Activated naive CD4-positive, alpha-beta T cell treated with anti-CD3 and anti-CD28 coated beads, Interleukin-2, amount 10 ng/mL, durations not matched to agents 7 days and 5 days (primary cell): ENCODE measurements at regions not wholly inside any gene's neighbourhood (a gene's known extent, or its start where the extent isn't known, plus 50 kb on each side); places are given as distances from the start of the nearest gene placed in this dataset.
"Not testable (repeated sequence)": the region's sequence is repeated elsewhere in the genome, so short reads cannot be mapped to it uniquely, and the experiment has no call there.

Source experiments
- CTCF ChIA-PET: fragments of 350-600 bp; sonication (Branson Sonifier 250); formaldehyde crosslinking; loops from one replicate; lab custom pipeline; 2021; ENCODE audit warnings: antibody characterized with exemption; lab: Charles Lee
- DNase-seq: peaks from one replicate; pipeline ENCODE4 v3.0.0-alpha.2; 2020
- H3K27ac Mint-ChIP-seq: one replicate; pipeline ENCODE4 v1.8.0; 2021; ENCODE audit warnings: mild to moderate bottlenecking, moderate library complexity, mixed read lengths
- H3K27me3 Mint-ChIP-seq: one replicate; pipeline ENCODE4 v1.8.0; 2021; ENCODE audit warnings: mild to moderate bottlenecking, mixed read lengths
- H3K36me3 Mint-ChIP-seq: one replicate; pipeline ENCODE4 v1.8.0; 2021; ENCODE audit warnings: mixed read lengths
- H3K4me1 Mint-ChIP-seq: one replicate; pipeline ENCODE4 v1.8.0; 2021; ENCODE audit warnings: mixed read lengths
- H3K4me3 Mint-ChIP-seq: one replicate; pipeline ENCODE4 v1.8.0; 2021; ENCODE audit warnings: mild to moderate bottlenecking, moderate library complexity, mixed read lengths
- H3K9me3 Mint-ChIP-seq: one replicate; pipeline ENCODE4 v1.8.0; 2021; ENCODE audit warnings: mixed read lengths

DNA sequence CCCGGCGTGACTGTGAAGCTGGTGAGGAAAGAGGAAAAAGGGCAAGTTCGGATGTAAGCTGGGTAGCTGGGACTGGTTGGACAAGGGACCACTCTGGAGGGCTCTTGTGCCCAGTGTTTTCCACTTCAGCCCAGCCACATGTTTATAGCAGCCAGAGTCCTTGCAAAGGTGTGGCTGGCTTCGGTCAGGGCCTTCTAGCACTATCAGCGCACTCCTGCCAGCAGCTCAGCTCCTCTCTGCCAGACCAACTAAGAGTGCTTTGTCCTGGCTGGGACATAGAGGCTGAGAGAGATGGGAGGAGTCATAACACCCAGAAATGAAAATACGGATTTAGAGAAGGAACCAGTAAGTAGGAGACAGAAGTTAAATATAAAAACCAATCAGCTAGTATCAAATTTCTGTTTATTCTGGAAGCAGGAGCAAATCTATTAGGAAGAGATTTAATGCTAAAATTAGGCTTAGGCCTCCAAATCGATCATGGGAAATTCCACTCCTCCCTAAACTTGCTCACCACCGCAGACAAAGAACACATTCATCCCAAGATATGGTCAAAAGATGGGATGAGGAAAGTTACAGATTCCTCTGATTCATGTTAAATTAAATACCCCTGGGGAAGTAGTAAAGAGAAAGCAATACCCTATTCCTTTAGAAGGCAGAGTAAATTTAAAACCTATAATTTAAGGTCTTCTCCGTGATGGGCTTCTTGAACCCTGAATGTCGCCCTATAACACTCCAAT is 135.0 kb downstream of the RALA start:
- no peaks in the 10 kb centered on the region for H3K9me3 Mint-ChIP-seq
- no peak overlapping the region for H3K27ac Mint-ChIP-seq
- DNase-seq, result no peak
- no peak overlapping the region for H3K4me3 Mint-ChIP-seq
- no peaks in the 10 kb centered on the region for H3K36me3 Mint-ChIP-seq
- no peaks in the 10 kb centered on the region for H3K27me3 Mint-ChIP-seq
- CTCF ChIA-PET, result interaction anchor here (1.4 kb wide), 1 partner anchor 178 kb away, joined by 7 read pairs; no protein-coding TSS in a partner anchor
- peaks cover 13% of the 10 kb centered on the region for H3K4me1 Mint-ChIP-seq

DNA sequence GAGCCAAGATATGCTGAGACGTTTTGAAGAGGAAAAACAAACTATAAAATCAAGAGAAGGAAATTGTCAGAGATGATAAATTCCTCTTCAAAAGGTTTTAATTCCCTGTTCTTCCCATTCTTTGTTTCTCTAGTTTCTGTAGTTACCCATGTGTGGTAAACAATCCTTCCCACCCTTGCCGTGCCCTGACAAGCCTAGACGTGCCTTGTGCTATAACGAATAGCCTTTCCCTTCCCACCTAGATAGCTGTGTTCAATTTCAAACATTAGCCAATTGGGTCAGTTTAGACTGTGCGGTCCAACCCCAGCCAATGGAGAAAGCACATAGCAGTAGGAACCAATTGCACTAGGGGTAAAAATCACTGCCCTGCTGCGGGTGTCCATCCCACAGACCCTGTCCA is 138.1 kb downstream of the RALA start:
- H3K36me3 Mint-ChIP-seq, result no peaks in the 10 kb centered on the region
- no peaks in the 10 kb centered on the region for H3K27me3 Mint-ChIP-seq
- H3K4me3 Mint-ChIP-seq, result no peak overlapping the region
- H3K4me1 Mint-ChIP-seq, result peaks cover 4% of the 10 kb centered on the region
- H3K9me3 Mint-ChIP-seq, result no peaks in the 10 kb centered on the region
- DNase-seq, result no peak
- H3K27ac Mint-ChIP-seq, result no peak overlapping the region
- CTCF ChIA-PET, result interaction anchor here (1.5 to 1.7 kb wide), 2 partner anchors 14 to 181 kb away, joined by 6 read pairs; no protein-coding TSS in a partner anchor

DNA sequence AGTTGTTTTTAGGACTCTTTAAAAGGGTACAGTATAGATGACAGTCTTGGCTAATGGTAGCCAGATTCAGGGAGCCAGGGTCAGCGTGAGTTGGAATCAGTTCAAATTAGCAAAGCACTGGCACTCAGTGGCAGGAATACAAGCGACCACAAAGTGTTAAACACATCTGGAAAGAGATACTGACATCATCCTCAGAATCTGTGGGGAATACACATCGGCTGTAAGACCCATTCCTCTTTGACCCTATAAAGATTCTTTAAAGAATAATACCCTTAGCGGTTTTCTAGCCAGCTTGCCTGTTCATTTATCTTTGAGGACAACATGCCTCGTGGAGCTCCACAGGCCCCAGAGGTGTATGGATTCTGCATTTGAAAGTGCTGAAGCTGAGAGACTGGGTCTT is 139.1 kb downstream of the RALA start:
- not testable (repeated sequence) for H3K4me3 Mint-ChIP-seq, H3K36me3 Mint-ChIP-seq, H3K9me3 Mint-ChIP-seq, H3K27me3 Mint-ChIP-seq, DNase-seq, H3K27ac Mint-ChIP-seq, H3K4me1 Mint-ChIP-seq
- CTCF ChIA-PET, result interaction anchor here (1.5 to 1.7 kb wide), 2 partner anchors 15 to 182 kb away, joined by 6 read pairs; no protein-coding TSS in a partner anchor

DNA sequence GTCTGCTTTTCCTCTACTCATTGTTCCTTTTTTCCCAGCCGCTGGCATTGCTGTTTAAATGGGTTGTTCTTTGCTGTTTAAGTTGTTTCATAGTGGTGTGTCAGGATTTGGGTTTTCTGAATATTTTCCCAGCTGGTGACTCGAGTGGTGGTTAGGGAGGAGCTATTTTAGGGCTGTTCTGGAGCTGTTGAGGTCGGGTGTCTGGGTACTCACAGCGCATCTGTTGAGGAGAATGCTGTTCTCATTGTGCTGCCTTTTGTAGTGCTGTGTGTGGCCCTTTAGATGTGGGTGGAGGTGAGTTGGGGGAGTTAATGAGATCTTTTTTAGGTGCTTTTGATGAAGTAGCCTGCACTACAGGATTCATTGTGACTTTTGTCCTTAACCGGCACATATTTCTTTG is 139.5 kb downstream of the RALA start:
- H3K4me1 Mint-ChIP-seq, H3K27ac Mint-ChIP-seq, H3K9me3 Mint-ChIP-seq, H3K4me3 Mint-ChIP-seq, H3K36me3 Mint-ChIP-seq, DNase-seq, H3K27me3 Mint-ChIP-seq: not testable (repeated sequence)
- CTCF ChIA-PET, result interaction anchor here (1.7 kb wide), 1 partner anchor 15 kb away, joined by 6 read pairs; no protein-coding TSS in a partner anchor

DNA sequence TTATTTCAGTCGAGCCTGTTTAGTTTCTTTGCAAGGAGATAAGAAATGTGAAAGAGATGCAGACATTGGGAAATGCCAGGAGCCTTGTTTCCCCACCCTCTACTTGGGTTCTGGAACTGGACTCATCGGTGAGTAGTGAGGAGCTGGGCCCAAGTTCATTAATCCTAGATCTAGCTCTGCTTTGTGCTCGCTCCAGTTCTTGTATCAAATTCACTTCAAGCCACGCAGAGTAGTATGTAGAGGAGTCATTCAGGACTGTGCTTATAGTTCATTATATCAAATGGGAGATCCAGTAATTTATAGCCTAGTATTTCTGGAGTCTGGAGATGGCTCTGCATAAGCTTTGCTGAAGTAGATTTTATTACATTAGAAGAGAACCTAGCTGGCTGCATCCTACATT is 142.5 kb downstream of the RALA start:
- H3K4me3 Mint-ChIP-seq, H3K27ac Mint-ChIP-seq, CTCF ChIA-PET, DNase-seq, H3K4me1 Mint-ChIP-seq, H3K27me3 Mint-ChIP-seq, H3K9me3 Mint-ChIP-seq, H3K36me3 Mint-ChIP-seq: not testable (repeated sequence)

DNA sequence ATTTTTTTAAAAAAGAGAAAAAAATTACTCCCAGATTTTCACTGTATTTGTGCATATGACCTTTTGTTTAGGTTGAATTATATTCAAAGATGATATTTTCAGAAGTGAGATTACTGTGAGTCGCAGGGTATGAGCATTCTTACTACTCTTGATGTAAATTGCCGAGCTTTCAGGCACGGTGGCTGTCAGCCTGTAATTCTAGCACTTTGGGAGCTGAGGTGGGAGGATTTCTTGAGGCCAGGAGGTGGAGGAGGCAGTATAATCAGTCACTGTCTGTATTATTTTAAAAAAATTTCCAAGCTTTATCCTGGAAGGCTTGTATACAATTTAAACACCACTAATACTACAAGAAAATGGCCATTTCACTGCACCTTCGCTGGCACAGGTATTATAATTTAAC is 145.1 kb downstream of the RALA start:
- H3K27me3 Mint-ChIP-seq, H3K27ac Mint-ChIP-seq, H3K9me3 Mint-ChIP-seq, H3K4me1 Mint-ChIP-seq, H3K4me3 Mint-ChIP-seq, DNase-seq: not testable (repeated sequence)
- H3K36me3 Mint-ChIP-seq, result peaks cover 12% of the 10 kb centered on the region
- CTCF ChIA-PET, result interaction anchor here (0.7 kb wide), 1 partner anchor 113 kb away, joined by 6 read pairs; no protein-coding TSS in a partner anchor

DNA sequence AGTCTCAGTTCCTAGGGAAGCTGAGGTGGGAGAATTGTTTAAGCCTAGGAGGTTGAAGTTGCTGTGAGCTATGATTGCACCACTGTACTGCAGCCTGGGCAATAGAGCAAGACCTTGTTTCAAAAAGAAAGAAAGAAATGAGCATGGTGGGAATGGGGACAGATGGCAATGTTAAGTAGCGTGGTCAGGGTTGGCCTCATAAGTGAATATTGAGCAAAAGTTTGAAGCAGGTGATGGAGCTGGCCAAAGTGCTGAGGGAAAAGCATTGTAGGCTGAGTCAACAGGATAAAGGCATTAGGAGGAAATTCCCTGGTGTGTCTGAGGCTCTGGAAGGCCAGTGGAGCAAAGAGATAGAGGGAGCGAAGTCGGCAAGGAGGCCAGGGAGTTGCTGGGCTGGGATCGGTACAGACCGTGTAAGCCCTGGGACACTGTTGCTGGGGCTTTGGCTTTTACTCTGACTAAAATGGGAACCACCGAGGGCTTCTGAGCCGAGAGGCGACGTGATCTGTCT is 151.0 kb downstream of the RALA start:
- not testable (repeated sequence) for DNase-seq, H3K36me3 Mint-ChIP-seq

DNA sequence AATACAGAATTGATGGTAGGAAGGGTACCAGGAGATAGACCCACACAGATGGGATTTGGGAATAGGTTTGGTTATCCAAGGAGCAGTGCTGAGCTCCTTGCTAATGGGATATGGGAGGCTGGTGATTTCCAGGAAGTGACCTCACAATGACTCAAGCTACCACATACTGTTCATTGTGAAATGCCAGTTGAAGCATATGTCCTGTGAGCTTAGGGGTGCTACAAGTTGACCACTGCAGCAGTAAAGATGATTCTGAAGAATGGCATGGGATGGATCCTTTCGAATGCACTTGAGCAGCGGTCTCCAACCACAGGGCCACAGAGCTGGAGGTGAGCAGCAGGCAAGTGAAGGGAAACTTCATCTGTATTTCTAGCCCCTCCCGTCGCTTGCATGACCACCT is 158.2 kb downstream of the RALA start:
- H3K4me1 Mint-ChIP-seq, H3K27ac Mint-ChIP-seq, DNase-seq, H3K4me3 Mint-ChIP-seq, H3K9me3 Mint-ChIP-seq, H3K36me3 Mint-ChIP-seq, CTCF ChIA-PET, H3K27me3 Mint-ChIP-seq: not testable (repeated sequence)

More for the DNA sequence above, 151.0 kb downstream of the RALA start:
- H3K4me3 Mint-ChIP-seq, H3K27me3 Mint-ChIP-seq, H3K4me1 Mint-ChIP-seq, CTCF ChIA-PET, H3K9me3 Mint-ChIP-seq, H3K27ac Mint-ChIP-seq: not testable (repeated sequence)

DNA sequence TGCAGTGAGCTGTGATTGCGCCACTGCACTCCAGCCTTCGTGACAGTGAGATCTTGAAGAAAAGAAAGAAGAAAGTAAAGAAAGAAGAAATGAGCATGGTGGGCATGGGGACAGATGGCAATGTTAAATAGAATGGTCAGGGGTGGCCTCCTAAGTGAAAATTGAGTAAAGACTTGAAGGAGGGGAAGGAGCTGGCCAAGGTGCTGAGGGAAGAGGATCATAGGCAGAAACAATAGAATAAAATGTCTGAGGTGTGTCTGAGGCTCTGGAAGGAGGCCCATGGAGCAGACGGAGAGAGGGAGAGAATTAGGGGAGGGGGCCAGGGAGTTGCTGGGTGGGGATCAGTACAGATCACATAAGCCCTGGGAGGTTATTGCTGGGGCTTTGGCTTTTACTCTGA is 163.1 kb downstream of the RALA start:
- DNase-seq, H3K36me3 Mint-ChIP-seq, H3K4me1 Mint-ChIP-seq, H3K4me3 Mint-ChIP-seq, H3K9me3 Mint-ChIP-seq, CTCF ChIA-PET, H3K27ac Mint-ChIP-seq, H3K27me3 Mint-ChIP-seq: not testable (repeated sequence)

DNA sequence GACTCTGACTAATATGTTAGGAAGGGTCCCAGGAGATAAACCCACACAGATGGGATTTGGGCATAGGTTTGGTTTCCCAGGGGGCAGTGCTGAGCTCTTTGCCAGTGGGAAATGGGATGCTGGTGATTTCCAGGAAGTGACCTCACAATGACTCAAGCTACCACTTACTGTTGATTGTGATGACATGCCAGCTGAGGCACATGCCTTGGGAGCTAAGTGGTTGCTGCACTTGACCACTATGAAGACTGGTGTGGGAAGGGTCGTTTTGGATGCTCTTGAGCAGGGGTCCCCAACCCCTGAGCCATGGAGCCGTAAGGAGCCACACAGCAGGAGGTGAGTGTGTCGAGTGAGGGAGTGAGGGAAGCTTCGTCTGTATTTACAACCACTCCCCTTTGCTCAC is 159.0 kb upstream of the CDK13 start:
- H3K36me3 Mint-ChIP-seq, DNase-seq, H3K4me3 Mint-ChIP-seq, H3K27me3 Mint-ChIP-seq, H3K27ac Mint-ChIP-seq, H3K9me3 Mint-ChIP-seq, H3K4me1 Mint-ChIP-seq: not testable (repeated sequence)
- CTCF ChIA-PET, result interaction anchor here (1.7 to 2.0 kb wide), 2 partner anchors 43 to 211 kb away, joined by 7 to 9 read pairs; no protein-coding TSS in a partner anchor

DNA sequence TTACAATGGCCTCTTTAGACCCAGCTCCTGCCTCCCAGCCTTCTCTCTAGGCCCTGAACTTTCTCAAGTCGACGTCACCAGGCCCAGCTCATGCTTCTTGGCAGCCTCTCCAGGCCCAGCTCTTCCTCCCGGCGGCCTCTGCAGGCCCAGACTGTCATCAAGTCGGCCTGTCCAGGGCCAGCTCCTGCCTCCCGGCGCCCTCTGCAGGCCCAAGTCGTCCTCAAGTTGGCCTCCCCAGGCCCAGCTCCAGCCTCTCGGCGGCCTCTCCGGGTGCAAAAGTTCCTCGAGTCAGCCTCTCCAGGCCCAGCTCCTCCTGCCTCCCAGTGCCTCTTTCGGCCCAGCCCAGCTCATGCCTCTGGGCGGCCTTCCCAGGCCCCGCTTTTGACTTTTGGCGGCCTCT is 158.1 kb upstream of the CDK13 start:
- not testable (repeated sequence) for H3K36me3 Mint-ChIP-seq, H3K4me1 Mint-ChIP-seq, H3K9me3 Mint-ChIP-seq, H3K27ac Mint-ChIP-seq, H3K27me3 Mint-ChIP-seq, H3K4me3 Mint-ChIP-seq
- CTCF ChIA-PET, result interaction anchor here (2.0 kb wide), 1 partner anchor 44 kb away, joined by 9 read pairs; no protein-coding TSS in a partner anchor
- DNase-seq, result peak; percentile 21

DNA sequence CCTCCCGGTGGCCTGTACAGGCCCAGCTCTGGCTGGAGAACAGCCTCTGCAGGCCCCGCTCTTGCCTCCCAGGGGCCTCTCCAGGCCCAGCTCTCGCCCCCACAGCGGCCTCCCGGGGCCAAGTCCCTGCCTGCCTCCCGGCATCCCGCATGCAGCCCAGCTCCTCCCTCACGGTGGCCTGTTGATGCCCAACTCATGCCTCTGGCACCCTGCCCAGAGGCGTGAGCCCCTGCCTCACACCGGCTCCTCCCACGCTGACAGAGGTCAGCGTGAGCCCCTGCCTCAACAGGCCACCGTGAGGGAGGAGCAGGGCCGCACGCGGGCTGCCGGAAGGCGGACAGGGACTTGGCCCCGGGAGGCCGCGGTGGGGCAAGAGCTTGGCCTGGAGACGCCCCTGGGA is 157.0 kb upstream of the CDK13 start:
- H3K27me3 Mint-ChIP-seq, H3K9me3 Mint-ChIP-seq, H3K4me3 Mint-ChIP-seq, H3K36me3 Mint-ChIP-seq, H3K27ac Mint-ChIP-seq, CTCF ChIA-PET, H3K4me1 Mint-ChIP-seq, DNase-seq: not testable (repeated sequence)

DNA sequence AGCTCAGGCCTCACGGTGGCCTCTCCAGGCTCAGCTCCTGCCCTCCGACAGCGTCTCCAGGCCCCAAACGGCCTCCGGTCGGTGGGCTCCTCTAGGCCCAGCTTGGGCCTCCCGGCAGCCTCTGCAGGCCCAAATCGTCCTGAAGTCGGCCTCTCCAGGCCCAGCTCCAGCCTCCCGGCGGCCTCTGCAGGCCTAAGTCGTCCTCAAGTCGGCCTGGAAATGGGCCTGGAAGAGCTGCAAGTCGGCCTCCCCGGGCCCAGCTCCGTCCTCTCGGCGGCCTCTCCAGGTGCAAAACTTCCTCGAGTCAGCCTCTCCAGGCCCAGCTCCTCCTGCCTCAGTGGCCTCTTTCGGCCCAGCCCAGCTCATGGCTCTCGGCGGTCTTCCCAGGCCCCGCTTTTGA is 156.2 kb upstream of the CDK13 start:
- H3K9me3 Mint-ChIP-seq, H3K4me1 Mint-ChIP-seq, CTCF ChIA-PET, H3K36me3 Mint-ChIP-seq, DNase-seq, H3K4me3 Mint-ChIP-seq, H3K27me3 Mint-ChIP-seq: not testable (repeated sequence)
- peak overlapping the region; percentile 45 for H3K27ac Mint-ChIP-seq

DNA sequence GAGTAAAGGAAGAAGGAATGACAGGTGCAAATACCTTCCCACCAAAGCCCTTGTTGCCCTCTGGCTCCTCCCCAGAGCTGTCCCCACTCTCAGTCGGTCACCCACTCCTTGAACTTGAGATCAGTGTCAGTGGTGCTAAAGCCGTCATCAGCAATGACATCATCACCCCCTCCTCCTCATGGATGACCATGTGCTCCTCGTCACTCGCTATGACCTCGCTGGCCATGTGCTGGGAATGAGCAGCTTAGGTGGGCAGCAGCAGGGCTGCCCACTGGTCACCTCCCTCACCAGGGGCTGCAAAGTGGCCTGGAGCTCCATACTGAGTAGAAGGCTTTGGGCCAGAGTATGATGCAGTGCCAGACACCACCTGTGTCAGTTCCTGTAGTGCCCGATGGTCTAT is 153.1 kb upstream of the CDK13 start:
- DNase-seq, H3K36me3 Mint-ChIP-seq, CTCF ChIA-PET, H3K9me3 Mint-ChIP-seq, H3K27ac Mint-ChIP-seq, H3K4me3 Mint-ChIP-seq, H3K4me1 Mint-ChIP-seq, H3K27me3 Mint-ChIP-seq: not testable (repeated sequence)

DNA sequence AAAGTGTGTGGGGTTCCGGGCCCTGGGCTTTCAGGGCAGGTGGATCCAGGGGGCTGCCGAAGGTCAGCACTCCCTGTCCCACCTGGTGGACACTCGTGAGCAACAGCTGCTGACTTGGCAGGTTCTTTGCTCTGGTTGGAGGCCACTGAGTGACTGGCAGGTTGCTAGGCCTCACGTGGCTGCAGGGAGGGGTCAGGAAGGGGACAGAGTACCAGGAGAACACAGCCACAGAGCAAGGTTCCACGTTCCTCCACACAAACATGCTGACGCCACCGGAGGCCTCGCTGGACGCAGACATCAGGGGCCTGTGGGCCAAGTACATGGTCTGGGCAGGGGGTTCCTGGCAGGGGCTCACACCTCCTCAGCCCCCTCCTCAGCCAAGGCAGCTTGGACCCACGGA is 152.0 kb upstream of the CDK13 start:
- CTCF ChIA-PET, H3K27ac Mint-ChIP-seq, DNase-seq, H3K4me1 Mint-ChIP-seq, H3K27me3 Mint-ChIP-seq, H3K9me3 Mint-ChIP-seq, H3K4me3 Mint-ChIP-seq, H3K36me3 Mint-ChIP-seq: not testable (repeated sequence)
